C4-2B (cell line): ENCODE measurements at regions not wholly inside any gene's neighbourhood (a gene's known extent, or its start where the extent isn't known, plus 50 kb on each side); places are given as distances from the start of the nearest gene placed in this dataset.

Experiments
- CTCF ChIP-seq: fragments of 450-650 bp; conservative IDR thresholded peaks from 2 replicates; pipeline ENCODE4 v1.5.1; 2017; ENCODE audit warnings: mild to moderate bottlenecking
- ZFX ChIP-seq: fragments of 450-650 bp; IDR thresholded peaks from 2 replicates; pipeline ENCODE4 v1.6.1; 2017

GRCh38 chr2:224126440-224126839, 87.4 kb upstream of the SERPINE2 start:
- TF ChIP-seq CTCF: no peak
- no peak for TF ChIP-seq ZFX
